Ovary (tissue), 1 donor: ENCODE measurements at regions not wholly inside any gene's neighbourhood (a gene's known extent, or its start where the extent isn't known, plus 50 kb on each side); places are given as distances from the start of the nearest gene placed in this dataset.

Source experiments
- EP300 ChIP-seq: sonication (generic); formaldehyde crosslinking; IDR thresholded peaks from one replicate; pipeline ENCODE4 v1.6.1; 2017; ENCODE audit warnings: antibody characterized with exemption
- POLR2A ChIP-seq: fragments of 450-650 bp; IDR thresholded peaks from one replicate; pipeline ENCODE4 v1.6.1; 2017; ENCODE audit warnings: antibody characterized with exemption, mild to moderate bottlenecking, moderate library complexity

DNA sequence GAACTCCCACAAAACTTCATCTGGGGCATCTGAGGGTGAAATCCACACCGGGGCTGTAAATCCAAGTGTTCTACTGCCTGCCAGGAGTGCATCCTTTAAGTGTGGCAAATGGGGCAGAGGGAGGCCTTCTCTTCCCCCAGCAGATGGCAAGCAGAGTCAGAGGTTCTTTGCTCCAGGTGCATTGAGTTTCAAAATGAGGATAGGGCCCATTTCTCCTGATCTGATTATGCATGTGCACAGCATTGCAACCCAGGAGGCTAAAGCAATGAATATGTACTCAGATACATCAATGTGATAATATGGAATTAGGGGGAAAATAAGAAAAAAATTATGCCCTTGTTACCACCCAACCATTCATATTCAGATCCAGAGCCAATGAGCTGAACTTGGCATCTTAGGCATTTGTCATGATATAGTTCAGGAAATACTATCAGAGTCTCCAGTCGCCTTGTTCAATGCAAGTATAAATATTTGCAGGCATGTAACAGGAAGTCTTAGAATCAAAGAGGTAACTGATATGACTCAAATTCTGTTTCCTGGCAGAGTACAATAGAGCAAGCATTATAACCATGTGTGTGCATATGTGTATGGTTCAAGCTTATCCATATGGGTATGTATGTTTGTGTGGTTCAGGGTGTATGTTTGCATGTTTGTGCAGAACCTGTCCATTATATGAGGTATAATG, 473.8 kb upstream of the PKN2 start:
- TF ChIP-seq POLR2A (no peak), EP300 (no peak)
